OCI-LY7 (cell line): ENCODE measurements at regions not wholly inside any gene's neighbourhood (a gene's known extent, or its start where the extent isn't known, plus 50 kb on each side); places are given as distances from the start of the nearest gene placed in this dataset.

Source experiments
- EZH2phosphoT487 ChIP-seq: fragments of 200-600 bp; sonication (generic); IDR thresholded peaks from 2 replicates; pipeline ENCODE4 v1.6.1; 2018; ENCODE audit warnings: low read depth, borderline replicate concordance, mild to moderate bottlenecking, mixed run types, antibody characterized with exemption, low read length, moderate library complexity, mixed read lengths
- TF ChIP-seq, protein P1 (sequence below): fragments of 200-600 bp; sonication (generic); conservative IDR thresholded peaks from 2 replicates; pipeline ENCODE4 v1.5.1; 2014; ENCODE audit warnings: mild to moderate bottlenecking, antibody characterized with exemption, low read length, moderate library complexity, mixed read lengths

DNA sequence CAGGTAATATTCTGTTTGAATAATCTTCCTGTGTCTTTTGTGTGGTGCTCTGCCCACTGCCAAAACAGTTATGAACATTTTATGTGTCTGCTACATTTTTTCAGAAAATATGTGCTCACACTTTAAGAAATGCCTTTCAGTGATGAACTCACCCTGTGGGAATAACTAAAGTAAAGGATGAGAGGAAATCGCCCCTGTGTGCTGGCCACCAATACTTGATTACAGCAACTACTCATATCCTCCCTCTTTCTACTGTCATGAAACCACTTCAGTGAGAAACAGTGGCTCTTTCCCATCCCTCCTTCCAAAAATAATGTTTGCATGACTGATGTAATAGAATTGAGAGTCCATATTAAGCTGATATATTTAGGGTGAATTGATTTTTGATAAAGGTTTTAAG lies 900.9 kb downstream of the RAB28 start:
- TF ChIP-seq, protein P1, sequence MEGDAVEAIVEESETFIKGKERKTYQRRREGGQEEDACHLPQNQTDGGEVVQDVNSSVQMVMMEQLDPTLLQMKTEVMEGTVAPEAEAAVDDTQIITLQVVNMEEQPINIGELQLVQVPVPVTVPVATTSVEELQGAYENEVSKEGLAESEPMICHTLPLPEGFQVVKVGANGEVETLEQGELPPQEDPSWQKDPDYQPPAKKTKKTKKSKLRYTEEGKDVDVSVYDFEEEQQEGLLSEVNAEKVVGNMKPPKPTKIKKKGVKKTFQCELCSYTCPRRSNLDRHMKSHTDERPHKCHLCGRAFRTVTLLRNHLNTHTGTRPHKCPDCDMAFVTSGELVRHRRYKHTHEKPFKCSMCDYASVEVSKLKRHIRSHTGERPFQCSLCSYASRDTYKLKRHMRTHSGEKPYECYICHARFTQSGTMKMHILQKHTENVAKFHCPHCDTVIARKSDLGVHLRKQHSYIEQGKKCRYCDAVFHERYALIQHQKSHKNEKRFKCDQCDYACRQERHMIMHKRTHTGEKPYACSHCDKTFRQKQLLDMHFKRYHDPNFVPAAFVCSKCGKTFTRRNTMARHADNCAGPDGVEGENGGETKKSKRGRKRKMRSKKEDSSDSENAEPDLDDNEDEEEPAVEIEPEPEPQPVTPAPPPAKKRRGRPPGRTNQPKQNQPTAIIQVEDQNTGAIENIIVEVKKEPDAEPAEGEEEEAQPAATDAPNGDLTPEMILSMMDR: no peak
- no peak for TF ChIP-seq EZH2phosphoT487
